GM18870 (cell line): ENCODE measurements at regions not wholly inside any gene's neighbourhood (a gene's known extent, or its start where the extent isn't known, plus 50 kb on each side); places are given as distances from the start of the nearest gene placed in this dataset.
A peak's percentile ranks its signal among the peaks of the same experiment; 100 is the strongest.
"Not testable (repeated sequence)": the region's sequence is repeated elsewhere in the genome, so short reads cannot be mapped to it uniquely, and the experiment has no call there.

Source experiments
- ATAC-seq: cut with Tn5 transposase; IDR thresholded peaks from one replicate; pipeline ENCODE4 v1.9.1; 2021; ENCODE audit warnings: moderate library complexity; ENCODE audit not compliant: unreplicated experiment

- ATAC-seq: no peak
Measured at GRCh38 chr7:113331155-113331898, 213.0 kb upstream of the SMIM30 start.

GRCh38 chr7:113321201-113321600 is 202.8 kb upstream of the SMIM30 start:
- ATAC-seq: no peak

GRCh38 chr7:113320419-113320818 is 202.1 kb upstream of the SMIM30 start:
- ATAC-seq: no peak

- ATAC-seq: no peak
Measured at GRCh38 chr7:113314594-113314993, 196.2 kb upstream of the SMIM30 start.

- ATAC-seq: no peak
Measured at GRCh38 chr7:113308399-113308798, 190.0 kb upstream of the SMIM30 start.

- ATAC-seq: no peak
Measured at GRCh38 chr7:113307147-113307546, 188.8 kb upstream of the SMIM30 start.

- ATAC-seq: no peak
Measured at GRCh38 chr7:113306302-113306701, 187.9 kb upstream of the SMIM30 start.

GRCh38 chr7:113304104-113304503 is 185.8 kb upstream of the SMIM30 start:
- ATAC-seq: no peak

GRCh38 chr7:113303388-113303787 is 185.0 kb upstream of the SMIM30 start:
- ATAC-seq: not testable (repeated sequence)

- no peak for ATAC-seq
Measured at GRCh38 chr7:113301983-113302382, 183.6 kb upstream of the SMIM30 start.

GRCh38 chr7:113301141-113301540 is 182.8 kb upstream of the SMIM30 start:
- ATAC-seq: no peak

GRCh38 chr7:113299748-113300147 is 181.4 kb upstream of the SMIM30 start:
- ATAC-seq: no peak

- no peak for ATAC-seq
Measured at GRCh38 chr7:113298501-113298900, 180.1 kb upstream of the SMIM30 start.

GRCh38 chr7:113294750-113295149 is 176.4 kb upstream of the SMIM30 start:
- ATAC-seq: no peak

GRCh38 chr7:113292105-113292504 is 173.8 kb upstream of the SMIM30 start:
- no peak for ATAC-seq

- no peak for ATAC-seq
Measured at GRCh38 chr7:113291058-113291457, 172.7 kb upstream of the SMIM30 start.

GRCh38 chr7:113289140-113289740 is 170.9 kb upstream of the SMIM30 start:
- no peak for ATAC-seq

- ATAC-seq: no peak
Measured at GRCh38 chr7:113285411-113285810, 167.1 kb upstream of the SMIM30 start.

GRCh38 chr7:113283861-113284260 is 165.5 kb upstream of the SMIM30 start:
- no peak for ATAC-seq

- peak; percentile 56 for ATAC-seq
Measured at GRCh38 chr7:113282875-113283274, 164.5 kb upstream of the SMIM30 start.

- ATAC-seq: no peak
Measured at GRCh38 chr7:113281223-113281622, 162.9 kb upstream of the SMIM30 start.

GRCh38 chr7:113279256-113279655 is 160.9 kb upstream of the SMIM30 start:
- ATAC-seq: no peak

GRCh38 chr7:113270790-113271189 is 152.4 kb upstream of the SMIM30 start:
- ATAC-seq: no peak
